ENCODE measurements at regions not wholly inside any gene's neighbourhood (a gene's known extent, or its start where the extent isn't known, plus 50 kb on each side); places are given as distances from the start of the nearest gene placed in this dataset.

DNA sequence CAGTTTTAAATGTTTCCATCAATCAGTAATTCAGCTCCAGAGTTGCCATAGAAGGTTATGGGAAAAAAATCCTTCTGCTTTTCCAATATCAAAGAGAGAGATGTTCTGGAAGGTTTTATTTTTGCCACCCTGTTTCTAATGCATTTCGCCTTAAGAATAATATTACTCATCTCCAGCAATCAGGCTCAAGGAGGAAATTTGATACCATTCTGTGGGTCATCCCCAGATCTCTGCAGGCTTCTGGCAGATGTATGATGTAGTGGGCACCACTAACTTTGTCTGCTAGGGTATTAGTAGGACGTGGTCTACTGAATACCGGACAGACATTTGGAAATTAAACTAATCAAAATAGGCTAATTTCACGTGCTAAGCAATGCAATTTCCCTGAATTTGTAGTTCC is 645.4 kb upstream of the TENM3 start:
- FAIRE-seq (no peak), DNase-seq (ENCODE audit: insufficient read length) (no peak)
- TF ChIP-seq POLR2A (IDR thresholded peaks at IDR 0.05; ENCODE audit: low read depth, low read length) (no peak), TAF1 (IDR thresholded peaks at IDR 0.05; ENCODE audit: borderline replicate concordance, low read depth, low read length) (no peak), POLR2AphosphoS5 (IDR thresholded peaks at IDR 0.05; ENCODE audit: low read depth, low read length) (no peak)

DNA sequence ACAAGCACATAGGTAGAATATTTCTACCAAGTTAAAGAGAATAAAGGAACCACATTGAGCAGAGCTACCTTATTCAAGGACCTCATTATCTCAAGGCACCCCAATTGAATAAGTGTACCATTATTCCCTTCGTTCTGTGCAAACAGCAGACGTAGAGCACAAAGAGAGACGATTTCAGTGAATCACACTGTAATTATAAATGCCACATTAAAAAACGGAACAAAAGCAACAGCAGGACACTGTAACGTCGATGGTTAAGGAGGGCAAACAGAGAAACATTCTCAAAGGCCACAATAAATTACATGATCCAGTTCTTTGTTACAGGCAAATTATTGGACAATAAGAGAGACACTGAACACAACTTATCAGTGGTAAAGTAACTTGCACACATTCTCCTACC is 644.1 kb upstream of the TENM3 start:
- FAIRE-seq, result no peak
- TF ChIP-seq TAF1 (IDR thresholded peaks at IDR 0.05; ENCODE audit: borderline replicate concordance, low read depth, low read length) (no peak), POLR2AphosphoS5 (IDR thresholded peaks at IDR 0.05; ENCODE audit: low read depth, low read length) (no peak), POLR2A (IDR thresholded peaks at IDR 0.05; ENCODE audit: low read depth, low read length) (no peak)
- DNase-seq (ENCODE audit: insufficient read length), result no peak

DNA sequence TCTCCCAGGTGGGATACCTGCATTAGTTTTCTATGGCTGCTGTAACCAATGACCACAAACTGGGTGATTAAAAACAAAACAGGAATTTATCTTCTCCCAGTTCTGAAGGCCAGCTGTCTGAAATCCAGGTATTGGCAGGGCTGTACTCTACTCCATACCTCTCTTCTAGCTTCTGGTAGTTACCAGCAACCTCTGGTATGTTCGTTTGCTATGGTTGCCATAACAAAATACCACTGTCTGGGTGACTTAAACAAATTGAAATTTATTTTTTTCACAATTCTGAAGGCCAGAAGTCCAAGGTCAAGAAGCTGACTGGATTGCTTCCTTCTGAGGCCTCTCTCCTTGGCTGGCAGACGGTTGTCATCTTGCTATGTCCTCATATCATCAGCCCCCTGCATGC is 642.1 kb upstream of the TENM3 start:
- TF ChIP-seq POLR2AphosphoS5 (IDR thresholded peaks at IDR 0.05; ENCODE audit: low read depth, low read length) (no peak), POLR2A (IDR thresholded peaks at IDR 0.05; ENCODE audit: low read depth, low read length) (no peak), TAF1 (IDR thresholded peaks at IDR 0.05; ENCODE audit: borderline replicate concordance, low read depth, low read length) (no peak)
- FAIRE-seq (no peak), DNase-seq (ENCODE audit: insufficient read length) (no peak)

DNA sequence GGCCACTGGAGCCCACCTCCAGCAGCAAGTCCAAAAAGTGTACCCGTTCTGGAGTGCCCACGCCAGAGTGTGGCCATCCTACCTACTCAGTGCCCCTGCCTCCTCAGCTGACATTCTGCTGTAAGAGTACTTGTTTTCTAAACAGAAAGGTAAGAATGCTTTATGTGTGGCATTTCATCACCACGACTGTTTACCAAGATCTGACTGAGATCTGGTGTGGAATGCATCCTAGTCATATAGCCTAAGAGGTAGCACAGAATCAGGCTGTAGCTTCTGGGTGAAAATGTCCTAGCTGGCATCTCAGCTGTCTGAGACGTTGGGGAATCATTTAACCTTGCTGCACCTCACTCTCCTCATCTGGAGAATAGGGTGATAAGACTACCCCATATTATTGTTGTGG is 638.7 kb upstream of the TENM3 start:
- FAIRE-seq, result no peak
- DNase-seq (ENCODE audit: insufficient read length), result no peak
- TF ChIP-seq POLR2AphosphoS5 (IDR thresholded peaks at IDR 0.05; ENCODE audit: low read depth, low read length), result no peak
- TF ChIP-seq TAF1 (IDR thresholded peaks at IDR 0.05; ENCODE audit: borderline replicate concordance, low read depth, low read length), result no peak
- no peak for TF ChIP-seq POLR2A (IDR thresholded peaks at IDR 0.05; ENCODE audit: low read depth, low read length)

DNA sequence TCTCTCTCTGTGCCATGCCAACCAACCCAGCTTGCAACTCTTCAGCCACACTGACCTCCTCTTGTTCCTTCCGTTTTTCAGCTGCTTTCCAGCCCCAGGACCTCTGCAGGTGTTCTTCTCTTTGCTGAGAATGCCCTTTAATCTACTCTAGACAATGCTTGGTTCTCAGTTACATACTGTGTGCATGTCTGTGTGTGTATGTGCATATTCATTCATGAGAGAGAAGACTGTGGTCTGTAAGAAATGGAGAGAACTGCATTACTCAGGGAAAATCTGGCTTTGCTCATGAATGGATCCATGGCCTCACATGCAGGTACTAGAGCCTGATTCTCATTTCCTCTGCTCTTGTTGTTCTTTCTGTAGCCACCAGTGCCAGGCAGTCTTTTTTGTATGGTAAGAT is 636.9 kb upstream of the TENM3 start:
- DNase-seq (ENCODE audit: insufficient read length) (no peak), FAIRE-seq (no peak)
- no peak for TF ChIP-seq POLR2A (IDR thresholded peaks at IDR 0.05; ENCODE audit: low read depth, low read length)
- no peak for TF ChIP-seq TAF1 (IDR thresholded peaks at IDR 0.05; ENCODE audit: borderline replicate concordance, low read depth, low read length)
- TF ChIP-seq POLR2AphosphoS5 (IDR thresholded peaks at IDR 0.05; ENCODE audit: low read depth, low read length), result no peak

DNA sequence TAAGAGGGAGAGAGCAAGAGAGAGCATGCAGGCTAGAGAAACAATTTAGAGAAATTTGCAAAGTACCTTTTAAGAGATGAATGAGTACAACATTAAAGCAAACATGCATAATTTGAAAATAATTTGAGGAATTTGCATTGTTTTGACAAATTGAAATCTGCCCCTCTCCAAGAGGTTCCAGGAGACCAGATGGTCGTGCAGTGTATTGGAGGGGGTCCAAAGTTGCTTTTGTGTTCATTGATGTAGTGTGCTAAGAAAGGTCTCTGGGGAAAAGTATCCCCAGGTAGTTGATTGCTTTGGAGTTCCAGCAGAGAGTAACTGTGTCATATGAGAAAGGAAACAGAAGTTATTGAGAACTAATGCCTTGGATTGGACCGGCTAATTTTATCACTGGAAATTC is 635.0 kb upstream of the TENM3 start:
- no peak for TF ChIP-seq POLR2A (IDR thresholded peaks at IDR 0.05; ENCODE audit: low read depth, low read length)
- TF ChIP-seq POLR2AphosphoS5 (IDR thresholded peaks at IDR 0.05; ENCODE audit: low read depth, low read length), result no peak
- TF ChIP-seq TAF1 (IDR thresholded peaks at IDR 0.05; ENCODE audit: borderline replicate concordance, low read depth, low read length), result no peak
- no peak for FAIRE-seq
- no peak for DNase-seq (ENCODE audit: insufficient read length)

DNA sequence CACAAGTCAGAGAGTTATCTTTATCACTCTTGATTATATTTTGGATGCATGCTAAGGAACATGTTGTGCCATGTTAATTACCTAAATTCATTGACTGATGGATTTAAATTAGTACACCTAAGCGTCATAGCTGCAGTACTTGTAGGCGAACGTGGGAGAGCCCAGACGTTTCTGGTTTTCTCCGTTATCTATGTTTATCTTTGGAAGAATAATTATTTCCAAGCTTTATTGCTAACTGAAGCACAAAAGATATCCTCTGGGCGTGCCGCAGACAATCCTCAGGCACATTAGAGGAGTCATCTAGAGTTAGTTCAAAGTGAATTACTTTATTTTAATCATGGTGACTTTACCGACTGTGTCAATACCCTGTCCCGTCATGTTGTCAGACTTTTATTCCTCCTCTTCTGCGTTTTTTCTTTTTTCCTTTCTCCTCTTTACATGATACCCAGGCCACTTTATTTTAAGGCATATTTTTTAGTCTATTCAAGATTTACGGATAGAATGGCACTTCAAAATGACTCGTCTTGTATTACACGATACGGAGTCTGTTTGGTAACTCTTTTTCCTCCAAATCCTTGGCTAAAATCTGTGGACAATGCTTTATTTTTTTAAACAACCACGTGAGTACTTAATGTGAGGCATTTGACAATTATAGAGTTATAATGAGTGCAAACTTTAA is 632.0 kb upstream of the TENM3 start:
- FAIRE-seq (no peak), DNase-seq (ENCODE audit: insufficient read length) (no peak)

DNA sequence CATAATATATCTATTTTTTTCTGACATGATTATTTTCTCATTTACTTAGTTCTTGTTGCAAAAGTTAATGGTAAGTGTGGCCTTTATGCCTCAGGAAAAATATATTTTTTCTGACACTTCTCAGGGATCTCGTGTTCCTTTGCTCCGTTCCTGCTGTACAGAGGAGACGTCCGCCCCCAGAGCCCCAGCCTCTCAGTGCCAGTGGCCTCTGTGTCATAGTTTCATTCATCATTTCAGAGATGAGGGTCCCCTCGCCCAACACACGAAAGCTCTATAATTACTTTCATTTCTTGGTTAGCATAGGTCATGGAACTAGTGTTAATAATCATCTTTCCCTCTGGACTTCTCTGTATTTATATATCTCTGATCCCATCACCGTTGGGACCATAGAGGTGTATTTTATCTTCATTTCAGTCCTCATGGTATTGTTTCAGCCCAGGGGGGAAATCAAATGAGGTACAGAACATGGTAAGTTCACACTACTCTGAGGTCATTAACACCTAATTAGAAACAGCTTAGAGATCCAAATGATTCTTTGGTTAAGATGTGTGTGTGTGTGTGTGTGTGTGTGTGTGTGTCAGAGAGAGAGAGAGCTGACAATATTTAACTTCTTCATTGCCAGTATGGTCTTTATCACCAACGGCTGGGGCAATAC is 631.1 kb upstream of the TENM3 start:
- TF ChIP-seq POLR2A (IDR thresholded peaks at IDR 0.05; ENCODE audit: low read depth, low read length) (no peak), POLR2AphosphoS5 (IDR thresholded peaks at IDR 0.05; ENCODE audit: low read depth, low read length) (no peak), TAF1 (IDR thresholded peaks at IDR 0.05; ENCODE audit: borderline replicate concordance, low read depth, low read length) (no peak)
- DNase-seq (ENCODE audit: insufficient read length), result no peak
- no peak for FAIRE-seq

More for the DNA sequence above, 632.0 kb upstream of the TENM3 start:
- TF ChIP-seq TAF1 (IDR thresholded peaks at IDR 0.05; ENCODE audit: borderline replicate concordance, low read depth, low read length) (no peak), POLR2A (IDR thresholded peaks at IDR 0.05; ENCODE audit: low read depth, low read length) (no peak), POLR2AphosphoS5 (IDR thresholded peaks at IDR 0.05; ENCODE audit: low read depth, low read length) (no peak)

DNA sequence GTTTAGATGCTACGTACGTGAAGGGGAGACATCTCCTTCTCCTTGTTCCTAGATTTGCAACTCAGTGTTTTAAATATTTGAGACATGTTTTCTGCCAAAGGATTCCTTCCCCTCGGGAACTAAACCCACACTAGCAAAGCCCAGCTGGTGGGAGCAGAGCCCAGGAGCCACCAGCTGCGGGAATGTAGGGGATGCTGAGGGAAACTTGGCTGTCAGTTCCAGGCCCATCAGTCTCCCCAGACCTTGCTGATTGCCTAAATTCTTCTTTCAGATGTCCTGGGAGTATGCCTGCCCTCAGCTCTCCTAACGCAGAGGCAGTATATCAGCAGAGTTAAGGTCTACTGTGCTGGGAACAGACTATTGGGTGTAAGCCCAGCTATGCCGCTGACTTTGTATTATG is 630.0 kb upstream of the TENM3 start:
- TF ChIP-seq POLR2AphosphoS5 (IDR thresholded peaks at IDR 0.05; ENCODE audit: low read depth, low read length) (no peak), POLR2A (IDR thresholded peaks at IDR 0.05; ENCODE audit: low read depth, low read length) (no peak), TAF1 (IDR thresholded peaks at IDR 0.05; ENCODE audit: borderline replicate concordance, low read depth, low read length) (no peak)
- no peak for DNase-seq (ENCODE audit: insufficient read length)
- no peak for FAIRE-seq

DNA sequence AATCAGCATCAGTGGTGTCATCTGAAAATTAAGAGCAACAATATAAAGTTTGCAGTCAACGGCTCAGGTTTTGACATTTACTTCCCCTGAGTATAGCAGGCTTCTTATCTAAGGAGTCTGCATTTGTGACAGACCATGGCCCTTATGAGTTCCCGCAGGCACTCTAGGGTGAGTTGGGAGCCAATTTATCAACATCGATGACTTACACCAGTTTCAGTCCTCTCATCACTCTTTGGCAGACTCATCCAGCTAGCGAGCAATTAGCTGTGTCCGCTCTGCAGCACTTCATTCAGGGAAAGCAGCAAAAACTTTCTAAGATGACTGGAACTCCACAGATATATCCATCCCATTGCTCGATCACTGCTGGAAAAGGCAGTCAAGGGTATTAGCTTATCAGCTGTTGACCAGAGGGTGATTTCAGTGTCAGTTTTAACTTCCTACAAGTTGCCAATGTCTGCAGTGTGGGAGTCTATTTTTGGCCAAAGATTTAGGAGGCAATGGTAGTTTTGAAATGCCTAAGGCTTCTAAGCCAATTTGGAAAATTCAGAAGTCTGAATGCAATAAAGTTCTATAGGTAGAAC is 625.1 kb upstream of the TENM3 start:
- no peak for TF ChIP-seq POLR2A (IDR thresholded peaks at IDR 0.05; ENCODE audit: low read depth, low read length)
- TF ChIP-seq TAF1 (IDR thresholded peaks at IDR 0.05; ENCODE audit: borderline replicate concordance, low read depth, low read length), result no peak
- no peak for TF ChIP-seq POLR2AphosphoS5 (IDR thresholded peaks at IDR 0.05; ENCODE audit: low read depth, low read length)
- FAIRE-seq (no peak), DNase-seq (ENCODE audit: insufficient read length) (no peak)

DNA sequence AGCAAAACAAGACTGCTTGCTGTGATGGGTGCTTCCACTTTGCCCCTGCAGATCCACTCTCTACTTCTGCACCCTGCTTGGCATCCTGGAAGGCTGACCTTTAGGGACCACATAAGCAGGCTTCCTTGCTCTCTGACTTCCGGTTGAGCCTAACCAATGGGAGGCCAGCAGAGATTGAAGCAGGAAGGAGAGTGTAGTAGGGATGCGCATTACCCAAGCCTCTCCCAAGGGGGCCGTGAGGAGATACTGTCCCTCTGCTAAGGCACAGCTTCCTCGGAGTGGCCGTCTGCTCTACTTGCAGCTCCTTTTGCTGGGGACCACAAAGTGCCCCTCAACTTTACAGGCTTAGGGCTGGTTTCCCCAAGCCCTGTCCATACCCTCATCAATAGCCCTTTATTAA is 624.3 kb upstream of the TENM3 start:
- FAIRE-seq (no peak), DNase-seq (ENCODE audit: insufficient read length) (no peak)
- TF ChIP-seq POLR2AphosphoS5 (IDR thresholded peaks at IDR 0.05; ENCODE audit: low read depth, low read length) (no peak), POLR2A (IDR thresholded peaks at IDR 0.05; ENCODE audit: low read depth, low read length) (no peak), TAF1 (IDR thresholded peaks at IDR 0.05; ENCODE audit: borderline replicate concordance, low read depth, low read length) (no peak)

DNA sequence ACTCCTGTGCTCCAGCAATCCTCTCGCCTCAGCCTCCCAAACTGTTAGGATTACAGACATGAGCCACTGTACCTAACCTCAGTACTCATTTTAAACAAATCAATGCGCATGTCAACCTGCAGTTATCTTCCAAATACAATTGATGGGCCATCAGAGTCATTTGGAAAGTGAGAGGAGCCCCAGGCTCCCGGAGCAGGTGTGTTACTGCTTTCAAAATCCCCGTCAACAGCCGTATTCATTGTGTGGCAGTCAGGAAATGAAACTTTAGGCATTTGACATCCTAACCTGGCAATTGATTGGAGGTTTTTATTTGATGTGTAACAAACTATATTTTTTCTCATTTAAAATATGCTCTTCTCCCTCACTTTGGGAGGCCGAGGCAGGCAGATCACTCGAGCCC is 623.6 kb upstream of the TENM3 start:
- no peak for TF ChIP-seq POLR2AphosphoS5 (IDR thresholded peaks at IDR 0.05; ENCODE audit: low read depth, low read length)
- no peak for TF ChIP-seq TAF1 (IDR thresholded peaks at IDR 0.05; ENCODE audit: borderline replicate concordance, low read depth, low read length)
- no peak for TF ChIP-seq POLR2A (IDR thresholded peaks at IDR 0.05; ENCODE audit: low read depth, low read length)
- no peak for DNase-seq (ENCODE audit: insufficient read length)
- no peak for FAIRE-seq
